Prostate gland (tissue), 2 donors: ENCODE measurements at regions not wholly inside any gene's neighbourhood (a gene's known extent, or its start where the extent isn't known, plus 50 kb on each side); places are given as distances from the start of the nearest gene placed in this dataset.

Source experiments
- POLR2A ChIP-seq: fragments of 450-650 bp; IDR thresholded peaks from one replicate; pipeline ENCODE4 v1.6.1; 2016; ENCODE audit warnings: antibody characterized with exemption, mild to moderate bottlenecking
- TF ChIP-seq, protein P1 (sequence below), 4 experiments: fragments of 200-600 bp in 2 of 4; fragments of 450-650 bp in 2 of 4; sonication (generic) in 2 of 4; IDR thresholded peaks; 1 replicate in 3 of 4; 2 replicates in 1 of 4; pipeline ENCODE4 v1.5.1; 2016 to 2019; ENCODE audit warnings: antibody characterized with exemption in 4 of 4, mild to moderate bottlenecking in 2 of 4, moderate library complexity in 2 of 4

DNA sequence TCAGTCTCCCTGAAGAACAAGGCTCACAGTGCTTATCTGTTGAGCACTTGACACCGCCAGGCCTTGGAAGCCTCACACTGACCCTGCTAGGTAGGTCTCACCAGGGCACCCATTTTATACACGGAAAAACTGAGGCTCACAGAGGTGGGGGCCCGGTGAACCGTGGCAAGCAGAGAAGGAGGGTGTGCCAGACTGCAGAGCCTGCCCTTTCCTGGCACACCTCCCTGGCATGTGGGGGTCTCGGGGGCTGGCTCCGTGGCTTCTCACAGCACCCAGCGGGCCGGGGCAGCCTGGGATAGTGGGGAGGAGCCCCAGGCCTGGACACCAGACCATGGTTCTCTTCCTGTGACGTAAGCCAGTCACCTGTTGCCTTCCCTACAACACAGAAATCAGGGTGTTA, 53.7 kb upstream of the IER5L start:
- TF ChIP-seq, protein P1, sequence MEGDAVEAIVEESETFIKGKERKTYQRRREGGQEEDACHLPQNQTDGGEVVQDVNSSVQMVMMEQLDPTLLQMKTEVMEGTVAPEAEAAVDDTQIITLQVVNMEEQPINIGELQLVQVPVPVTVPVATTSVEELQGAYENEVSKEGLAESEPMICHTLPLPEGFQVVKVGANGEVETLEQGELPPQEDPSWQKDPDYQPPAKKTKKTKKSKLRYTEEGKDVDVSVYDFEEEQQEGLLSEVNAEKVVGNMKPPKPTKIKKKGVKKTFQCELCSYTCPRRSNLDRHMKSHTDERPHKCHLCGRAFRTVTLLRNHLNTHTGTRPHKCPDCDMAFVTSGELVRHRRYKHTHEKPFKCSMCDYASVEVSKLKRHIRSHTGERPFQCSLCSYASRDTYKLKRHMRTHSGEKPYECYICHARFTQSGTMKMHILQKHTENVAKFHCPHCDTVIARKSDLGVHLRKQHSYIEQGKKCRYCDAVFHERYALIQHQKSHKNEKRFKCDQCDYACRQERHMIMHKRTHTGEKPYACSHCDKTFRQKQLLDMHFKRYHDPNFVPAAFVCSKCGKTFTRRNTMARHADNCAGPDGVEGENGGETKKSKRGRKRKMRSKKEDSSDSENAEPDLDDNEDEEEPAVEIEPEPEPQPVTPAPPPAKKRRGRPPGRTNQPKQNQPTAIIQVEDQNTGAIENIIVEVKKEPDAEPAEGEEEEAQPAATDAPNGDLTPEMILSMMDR (IDR thresholded peaks at IDR 0.05), result no peak
- no peak for TF ChIP-seq POLR2A
